Left forelimb (tissue), 1 donor: ENCODE measurements at regions not wholly inside any gene's neighbourhood (a gene's known extent, or its start where the extent isn't known, plus 50 kb on each side); places are given as distances from the start of the nearest gene placed in this dataset.
"Not testable (repeated sequence)": the region's sequence is repeated elsewhere in the genome, so short reads cannot be mapped to it uniquely, and the experiment has no call there.

Experiments used
- DNase-seq: peaks from one replicate; pipeline ENCODE4 v3.0.0-alpha.2; 2018; ENCODE audit warnings: low spot score

DNA sequence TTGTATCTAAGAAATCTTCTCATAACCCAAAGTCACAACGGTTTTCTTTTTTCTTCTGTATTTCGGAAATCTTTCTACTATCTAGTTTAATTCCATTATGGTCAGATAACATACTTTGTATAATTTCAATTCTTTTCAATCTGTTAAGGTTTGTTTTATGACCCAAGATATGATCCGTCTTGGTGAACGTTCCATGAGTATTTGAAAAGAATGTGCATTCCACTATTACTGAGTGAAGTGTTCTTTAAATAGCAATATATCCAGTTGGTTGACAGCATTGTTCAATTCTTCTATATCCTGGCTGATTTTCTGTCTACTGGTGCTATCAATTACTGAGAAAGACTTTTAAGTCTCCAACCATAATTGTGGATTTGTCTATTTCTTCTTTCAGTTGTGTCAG lies 414.5 kb downstream of the TNS1 start:
- no peak for DNase-seq

DNA sequence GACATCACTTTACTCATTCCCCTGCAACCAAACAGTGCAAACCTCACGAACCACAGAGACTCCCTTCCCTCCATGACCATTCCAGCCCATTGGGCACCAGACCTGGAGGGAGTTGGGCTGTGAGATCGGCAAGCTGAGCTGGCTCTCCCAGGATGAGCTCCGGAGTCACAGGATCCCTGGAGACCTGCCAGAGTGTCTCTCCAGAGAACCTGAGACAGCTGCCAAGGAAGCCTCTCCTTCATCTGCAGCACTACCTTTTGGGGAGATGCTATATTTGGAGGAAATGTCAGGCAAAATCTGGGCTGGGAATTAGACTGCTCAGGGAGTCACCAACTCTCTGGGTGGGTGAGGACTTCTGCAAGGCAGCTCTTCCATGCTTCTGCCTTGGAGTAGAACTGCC lies 417.4 kb downstream of the TNS1 start:
- DNase-seq: no peak

DNA sequence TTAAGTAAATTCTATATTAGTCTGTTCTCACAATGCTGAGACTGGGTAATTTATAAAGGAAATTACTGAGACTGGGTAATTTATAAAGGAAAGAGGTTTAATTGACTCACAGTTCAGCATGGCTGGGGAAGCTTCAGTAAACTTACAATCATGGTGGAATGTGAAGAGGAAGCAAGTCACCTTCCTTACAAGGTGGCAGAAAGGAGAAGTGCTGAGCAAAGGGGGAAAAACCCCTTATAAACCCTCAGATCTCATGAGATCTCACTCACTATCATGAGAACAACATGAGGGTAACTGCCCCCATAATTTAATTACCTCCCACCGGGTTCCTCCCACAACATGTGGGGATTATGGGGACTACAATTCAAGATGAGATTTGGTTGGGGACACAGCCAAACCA lies 422.4 kb downstream of the TNS1 start:
- DNase-seq: not testable (repeated sequence)

DNA sequence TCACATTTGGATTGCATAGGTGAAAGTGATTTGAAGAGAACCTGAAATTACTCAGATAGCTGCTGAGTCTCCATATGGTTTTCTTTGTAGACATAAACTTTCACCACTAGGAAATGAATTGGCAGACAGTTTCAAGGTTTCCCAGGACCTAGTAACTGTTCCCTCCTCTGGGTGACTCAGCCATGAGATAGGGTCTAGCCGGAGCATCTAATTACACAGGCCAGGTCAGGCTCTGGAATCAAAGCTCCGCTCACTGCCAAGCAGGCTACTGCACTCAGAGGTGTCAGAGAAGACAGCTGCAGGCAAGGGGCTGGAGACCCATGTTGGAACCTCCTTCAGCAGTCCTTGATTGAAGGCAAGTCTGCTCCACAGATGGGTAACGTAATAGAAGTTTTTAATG lies 429.2 kb downstream of the TNS1 start:
- no peak for DNase-seq

DNA sequence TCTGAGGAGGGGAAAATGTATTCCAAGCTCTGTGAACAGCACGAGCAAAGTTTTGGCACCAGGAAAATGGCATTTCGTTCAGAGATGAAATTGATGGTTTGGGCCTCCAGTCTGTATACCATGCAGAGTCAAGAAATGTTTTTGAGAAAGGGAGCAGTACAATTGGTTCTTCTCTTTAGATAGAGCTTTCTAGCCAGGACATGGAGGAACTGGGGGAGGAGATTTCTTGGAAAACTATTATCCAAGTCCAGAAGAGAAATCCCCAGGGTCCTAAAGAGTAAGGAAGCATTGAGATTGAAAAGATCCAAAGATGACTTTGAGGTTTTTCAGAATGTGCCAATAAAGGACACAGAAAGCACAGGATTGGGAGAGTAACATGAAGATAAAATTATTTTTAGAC lies 432.4 kb downstream of the TNS1 start:
- DNase-seq: no peak

DNA sequence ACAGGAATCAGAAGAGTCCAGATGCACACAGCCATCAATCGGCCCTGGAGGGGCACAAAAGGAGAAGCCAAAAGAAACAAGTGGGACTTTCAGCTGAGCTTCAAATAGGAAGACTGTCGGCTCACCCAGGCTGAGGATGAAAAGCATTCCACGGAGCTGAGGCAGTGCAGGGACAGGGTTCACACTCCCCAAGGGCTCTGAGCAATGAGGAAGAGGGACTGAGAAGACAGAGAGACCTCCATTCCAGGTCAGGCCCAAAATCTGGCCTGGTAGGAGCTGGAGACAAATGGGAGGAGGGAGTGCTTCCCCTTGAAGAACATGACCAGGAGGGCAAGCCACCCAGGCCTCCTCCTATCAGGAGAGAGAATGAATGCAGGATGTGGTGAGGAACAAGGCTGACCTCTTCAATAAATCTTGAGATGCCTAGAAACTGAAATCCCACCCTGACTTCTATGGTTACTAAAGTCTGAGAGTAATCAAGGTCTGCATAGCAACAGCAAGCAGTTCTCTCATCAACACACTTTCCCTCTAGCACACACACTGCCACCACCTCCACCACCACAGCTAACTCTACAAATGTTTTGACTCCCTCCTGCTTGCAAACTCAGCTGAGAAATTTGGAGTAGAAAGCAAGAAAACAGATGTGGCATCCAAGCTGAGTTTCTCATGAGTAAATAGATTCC lies 434.4 kb downstream of the TNS1 start:
- DNase-seq: no peak

DNA sequence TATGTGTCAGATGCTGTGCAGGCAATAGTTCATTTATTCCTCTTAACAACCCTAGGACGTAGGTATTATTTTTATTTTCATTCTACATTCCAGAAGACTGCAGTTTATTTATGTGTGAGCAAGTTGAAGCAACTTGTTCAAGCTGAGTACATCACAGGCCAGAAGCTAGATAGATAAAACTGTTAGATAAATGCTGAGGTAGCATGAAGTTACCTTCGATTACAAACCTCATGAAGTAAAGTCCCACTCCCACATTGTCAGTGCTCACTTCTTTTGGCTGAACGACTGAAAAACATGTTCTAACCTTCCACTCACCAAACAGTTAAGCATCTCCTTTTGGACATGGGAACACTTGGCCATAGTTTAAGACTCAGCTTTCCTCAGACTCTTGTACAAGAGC lies 439.2 kb downstream of the TNS1 start:
- no peak for DNase-seq

DNA sequence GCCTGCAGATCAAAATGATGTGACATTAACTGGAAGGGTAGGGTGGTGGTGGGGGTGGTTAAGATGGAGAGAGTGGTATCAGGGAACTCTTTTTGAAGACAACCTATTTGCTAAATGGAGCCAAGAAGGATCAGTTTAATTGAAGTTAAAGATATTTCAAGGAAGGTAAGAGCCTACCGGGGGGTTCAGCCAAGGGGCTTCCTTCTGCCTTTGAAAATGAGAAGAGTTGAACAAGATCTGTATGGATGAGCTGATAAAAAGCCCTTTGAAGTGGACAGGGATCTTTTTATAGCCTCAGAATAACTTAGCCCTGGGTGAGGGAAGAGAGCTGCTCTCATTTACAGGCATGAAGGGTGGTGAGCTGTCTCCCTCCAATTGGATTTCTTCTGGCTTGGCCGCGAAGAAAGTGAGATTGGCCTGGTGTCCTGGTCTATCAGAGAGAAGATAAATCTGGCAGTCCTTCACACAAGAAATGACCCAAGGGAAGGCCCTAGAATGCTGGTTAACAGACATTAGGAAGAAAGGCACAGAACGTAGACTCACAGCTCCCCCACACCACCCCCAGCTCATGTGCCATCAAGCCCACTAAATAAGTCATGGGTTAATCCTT lies 439.8 kb downstream of the TNS1 start:
- no peak for DNase-seq

DNA sequence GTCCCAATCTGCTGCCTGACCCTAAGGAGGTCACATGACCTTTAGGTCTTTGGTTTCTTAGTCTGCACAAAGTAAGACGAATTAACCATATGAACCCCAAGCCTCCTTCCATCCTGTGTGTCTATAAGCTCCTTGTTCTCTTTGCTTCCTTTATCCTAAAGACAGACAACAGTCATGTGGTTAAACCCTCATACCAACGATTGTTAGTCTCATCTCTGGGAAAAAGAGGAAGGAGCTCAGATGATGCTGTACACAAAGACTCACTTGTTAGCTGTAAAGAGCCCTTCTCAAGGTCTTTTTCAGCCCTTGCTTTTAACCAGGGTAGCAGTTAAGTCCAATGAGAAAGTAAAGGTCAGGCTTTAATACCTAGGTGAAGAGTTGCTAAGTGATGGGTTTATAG lies 443.7 kb downstream of the TNS1 start:
- no peak for DNase-seq

DNA sequence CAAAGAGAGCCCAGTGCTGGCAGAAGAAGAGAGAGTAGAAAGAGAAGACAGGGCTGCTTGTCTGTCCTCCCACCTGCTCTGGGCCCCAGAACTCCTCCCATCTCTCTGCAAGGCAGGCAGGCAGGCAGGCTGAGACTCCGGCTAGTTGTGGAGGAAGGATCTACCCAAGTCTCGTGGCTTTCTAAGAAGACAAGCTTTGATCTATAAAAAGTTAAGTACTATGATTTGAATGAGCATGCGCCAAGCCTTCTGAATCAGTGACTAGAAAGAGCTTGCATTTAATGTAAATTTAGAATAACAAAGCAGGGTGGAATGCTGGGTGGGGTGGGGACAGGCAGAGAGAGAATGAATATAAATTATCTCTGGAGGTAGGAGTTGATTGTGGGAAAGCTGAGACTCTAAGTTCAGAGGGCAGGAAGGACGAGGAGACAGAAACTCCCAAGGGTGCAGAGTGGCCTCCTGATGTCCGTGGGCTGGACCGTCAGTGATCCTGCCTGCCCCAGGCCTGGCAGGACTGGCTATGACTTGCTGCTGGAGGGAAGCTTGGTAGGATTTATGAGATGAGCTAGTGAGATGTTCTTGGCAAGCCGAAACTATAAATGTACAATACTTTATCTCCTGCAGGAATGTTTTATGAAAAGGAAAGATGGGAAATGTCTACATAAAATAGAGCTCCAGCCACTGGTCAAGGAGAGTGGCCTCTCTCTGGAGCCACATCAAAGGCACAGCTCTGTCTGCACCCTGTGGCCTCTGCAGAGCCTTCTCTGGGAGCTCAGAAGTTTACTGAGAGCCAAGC lies 447.5 kb downstream of the TNS1 start:
- no peak for DNase-seq

DNA sequence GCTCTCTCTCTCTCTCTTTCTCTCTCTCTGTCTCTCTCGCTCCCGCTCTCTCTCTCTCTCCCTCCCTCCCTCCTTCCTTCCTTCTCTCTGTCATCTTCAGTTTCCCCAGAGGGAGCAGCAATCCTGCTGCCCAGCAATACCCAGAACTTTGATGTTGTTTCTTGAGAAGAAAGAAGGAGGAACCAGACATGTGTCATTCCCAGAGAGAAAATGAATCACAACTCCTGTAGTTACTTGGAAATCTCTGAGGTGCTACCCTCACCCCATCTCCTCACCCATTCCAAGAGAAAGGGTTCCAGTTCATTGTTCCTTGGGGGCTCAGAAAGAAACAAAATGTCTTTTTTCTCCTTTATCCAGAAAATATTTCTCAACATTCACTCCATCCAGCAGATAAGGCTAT lies 449.1 kb downstream of the TNS1 start:
- DNase-seq: no peak

DNA sequence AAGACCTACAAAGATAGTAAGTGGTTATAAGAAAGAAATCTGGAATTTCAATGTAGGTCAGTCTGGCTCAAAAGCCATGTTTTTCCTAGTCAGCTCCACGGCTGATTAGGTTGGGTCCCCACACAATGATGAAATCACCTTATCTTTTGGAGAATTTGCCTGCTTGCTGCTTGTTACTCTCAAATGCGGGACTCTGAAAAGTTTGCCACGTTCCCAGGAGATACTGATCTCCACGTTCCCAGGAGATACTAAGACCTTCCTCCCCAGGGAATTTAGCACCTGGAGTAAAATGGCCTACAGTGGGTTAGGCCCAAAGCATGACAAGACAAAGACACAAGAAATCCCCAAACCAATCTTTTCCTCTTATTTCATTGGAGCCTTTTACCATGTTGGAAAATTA lies 449.6 kb downstream of the TNS1 start:
- no peak for DNase-seq

DNA sequence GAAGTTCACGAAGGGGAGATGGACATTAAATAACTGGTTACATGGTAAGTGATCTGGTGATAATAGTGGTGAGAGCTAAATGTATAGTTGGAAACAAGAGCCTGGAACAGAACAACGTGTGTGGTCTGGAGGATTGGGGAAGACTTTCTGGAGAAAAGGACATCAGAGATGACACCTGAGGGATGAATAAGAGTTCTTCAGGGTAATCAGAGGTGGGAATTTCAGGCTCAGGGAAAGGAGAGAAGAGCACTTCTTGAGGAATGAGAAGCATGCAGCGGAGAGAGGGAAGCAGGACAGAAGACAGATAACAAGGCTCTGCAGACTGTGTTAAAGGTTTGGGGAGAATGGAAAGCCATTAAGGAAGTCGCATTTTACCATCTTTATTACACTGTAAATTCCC lies 450.7 kb downstream of the TNS1 start:
- DNase-seq: no peak

DNA sequence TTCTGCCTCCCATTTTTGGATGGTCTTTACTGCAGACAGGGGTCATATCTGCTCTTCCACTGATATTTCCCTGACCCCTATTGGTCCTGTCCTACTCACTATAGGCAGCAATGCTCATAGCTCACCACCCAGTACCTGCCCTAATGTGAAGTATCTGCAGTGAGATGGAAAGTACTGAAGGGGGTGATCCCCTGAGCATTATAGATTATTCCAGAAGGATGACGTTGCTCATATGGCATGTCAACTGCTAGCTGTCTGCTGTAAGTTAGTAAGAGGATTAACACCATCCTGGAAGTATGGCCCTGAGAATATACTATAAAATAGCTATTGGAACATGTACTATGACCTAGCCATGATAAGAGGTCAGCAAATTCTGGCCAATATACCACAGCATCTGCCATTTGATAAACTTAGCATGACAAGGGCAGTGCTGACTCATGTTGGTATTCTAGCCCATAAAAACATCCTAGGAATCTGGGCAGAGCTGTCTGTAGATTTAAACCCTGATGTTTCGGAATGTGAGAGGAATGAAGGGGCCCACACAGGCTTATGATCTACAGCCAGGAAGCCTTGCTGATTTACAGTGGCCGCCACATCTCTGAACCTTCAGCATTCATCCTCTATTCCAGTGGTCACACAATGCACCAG lies 451.4 kb downstream of the TNS1 start:
- DNase-seq: no peak

DNA sequence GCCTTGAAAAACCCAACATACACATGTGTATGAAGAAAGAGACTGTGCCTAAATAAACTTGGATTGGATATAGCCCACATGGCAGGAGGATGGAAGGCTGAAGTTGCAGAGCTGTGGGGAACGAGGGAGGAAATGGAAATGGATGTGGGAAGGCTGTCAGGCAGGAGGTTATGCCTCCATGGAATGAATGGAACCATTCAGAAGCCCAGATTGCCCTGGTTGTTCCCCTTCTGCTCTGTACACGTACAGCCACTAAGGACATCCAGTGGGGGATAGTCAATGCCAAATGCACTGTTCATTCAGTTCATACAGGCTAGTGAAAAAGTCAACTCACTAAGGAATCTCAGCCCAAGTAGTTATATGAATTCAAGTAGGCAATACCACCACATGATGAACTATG lies 463.7 kb downstream of the TNS1 start:
- no peak for DNase-seq

DNA sequence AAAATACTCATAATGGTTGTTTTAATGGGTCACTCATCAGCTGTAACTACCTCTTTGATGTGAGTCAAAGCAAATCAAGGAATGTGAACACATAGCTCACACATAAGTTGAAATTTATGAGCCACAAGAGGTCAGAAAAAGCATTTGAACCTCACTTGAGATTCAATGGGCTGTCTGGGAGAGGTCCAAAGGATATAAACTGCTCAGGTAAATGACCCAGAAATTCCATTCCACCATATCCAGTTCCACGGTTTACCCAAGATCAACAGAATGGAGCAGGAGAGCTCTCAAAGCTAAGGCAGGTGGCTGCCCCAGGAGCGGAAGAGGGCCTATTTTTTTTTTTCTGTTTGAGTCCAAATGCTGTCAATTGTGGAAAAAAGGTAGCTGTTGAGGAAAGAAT lies 464.1 kb downstream of the TNS1 start:
- no peak for DNase-seq

DNA sequence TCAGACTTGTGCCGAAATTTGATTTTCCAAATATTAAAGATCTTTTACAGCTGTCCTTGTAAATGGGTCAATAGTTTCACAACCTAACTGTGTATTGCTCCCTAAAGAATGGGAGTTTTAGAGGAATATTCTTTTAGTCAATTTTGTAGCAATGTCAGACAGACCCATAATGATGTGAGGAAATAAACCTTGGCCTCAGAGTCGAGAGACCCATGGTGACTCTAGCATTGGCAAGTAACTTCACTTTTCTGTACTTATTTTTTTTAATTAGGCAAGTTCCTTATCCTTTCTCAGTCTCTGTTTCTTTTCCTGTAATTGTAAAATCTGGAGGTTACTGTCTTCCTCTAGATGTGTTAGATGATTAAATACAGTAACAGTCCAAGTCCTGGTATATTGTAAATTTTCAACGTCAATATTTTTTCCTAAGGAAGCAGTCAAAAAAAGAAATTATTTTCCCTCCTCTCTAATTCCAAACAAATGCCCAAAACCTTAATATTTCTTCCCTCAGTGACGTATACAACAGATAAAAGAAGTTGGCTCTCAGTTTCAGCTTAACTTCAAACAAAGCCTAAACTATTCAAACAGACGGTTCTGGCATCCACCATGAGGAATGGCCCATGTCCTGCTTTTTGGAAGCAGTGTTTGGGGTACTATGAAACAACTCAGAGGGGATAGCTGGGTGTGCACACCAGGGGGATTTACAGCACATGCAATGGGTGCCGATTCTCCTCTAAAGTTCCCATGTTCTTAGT lies 466.7 kb downstream of the TNS1 start:
- no peak for DNase-seq

DNA sequence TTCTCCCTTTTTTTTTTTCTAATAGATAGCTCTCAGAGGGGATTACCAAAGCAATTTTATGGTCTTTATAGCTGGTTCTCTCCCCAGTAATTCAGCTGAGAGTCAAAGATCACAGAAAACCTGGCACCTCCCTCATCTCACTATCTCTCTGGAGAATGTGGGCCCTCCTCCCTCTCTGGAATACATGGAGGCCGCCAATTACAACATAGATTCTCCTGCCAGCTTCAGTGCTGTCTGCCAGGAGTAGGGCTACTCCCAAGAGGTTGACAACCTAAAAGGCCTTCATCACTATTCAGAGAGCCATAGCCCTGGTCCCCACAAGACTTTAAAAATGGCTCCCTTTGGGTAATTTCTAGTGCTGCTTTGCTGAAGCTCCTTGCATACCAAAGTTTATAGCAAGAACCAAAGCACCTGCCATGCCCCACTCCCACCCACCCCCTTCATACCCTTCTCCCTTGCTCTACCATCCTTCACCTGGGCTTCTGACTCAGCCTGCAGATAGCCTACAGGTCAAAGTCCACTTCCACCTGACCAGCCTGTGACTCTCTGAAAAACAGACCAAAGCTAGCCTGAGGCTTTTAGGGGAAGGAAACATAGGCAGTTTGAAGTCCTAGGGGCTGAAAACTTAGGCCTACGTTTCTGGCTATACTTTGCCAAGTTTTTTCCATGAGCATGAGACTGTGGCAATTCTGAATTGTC lies 472.3 kb downstream of the TNS1 start:
- no peak for DNase-seq

DNA sequence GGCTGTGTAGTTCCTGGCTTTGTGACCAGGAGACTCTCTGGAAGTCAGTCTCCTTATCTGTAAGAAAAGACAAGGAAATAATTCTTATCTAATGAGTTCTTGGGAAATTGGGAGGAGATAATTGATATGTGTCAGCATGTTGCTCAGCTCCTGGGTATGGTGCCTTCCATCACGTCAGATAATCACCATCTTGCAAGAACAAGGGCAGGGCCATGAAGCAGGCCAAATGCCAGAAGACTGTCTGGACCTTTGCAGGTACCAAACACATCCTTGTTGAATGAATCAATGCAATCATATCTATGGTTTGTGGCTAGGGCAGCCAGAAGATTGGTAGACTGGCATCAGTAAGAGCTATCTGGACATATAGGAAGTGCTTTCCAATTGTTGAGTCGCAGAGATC lies 473.5 kb downstream of the TNS1 start:
- DNase-seq: no peak

DNA sequence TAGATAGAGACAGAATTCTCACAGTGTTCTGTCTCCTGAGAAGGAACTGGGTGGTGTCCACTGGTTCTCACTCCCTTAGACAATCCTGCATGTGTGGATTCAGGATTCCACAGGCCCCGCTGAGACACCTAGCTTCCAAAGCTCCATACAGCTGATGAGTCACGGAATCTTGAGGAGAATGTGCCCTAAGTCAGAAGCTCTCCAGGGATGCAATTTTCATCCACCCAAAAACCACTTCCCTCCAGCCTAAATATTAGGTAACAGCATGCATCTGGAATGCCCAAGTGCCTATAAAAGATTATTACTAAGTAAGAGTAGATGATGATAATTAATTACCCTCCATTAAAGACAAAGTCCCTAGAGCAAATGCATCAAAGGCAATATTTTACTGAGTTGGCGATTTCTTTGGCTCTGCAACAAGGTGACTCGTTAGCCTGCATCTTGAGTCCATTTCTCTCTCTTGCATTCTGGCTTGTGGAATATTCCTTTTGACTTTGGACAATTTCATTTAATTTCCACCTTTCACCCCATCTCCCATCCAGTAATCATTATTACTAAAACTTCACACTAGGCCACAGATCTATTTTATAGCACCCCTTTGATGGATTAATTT lies 475.1 kb downstream of the TNS1 start:
- no peak for DNase-seq

DNA sequence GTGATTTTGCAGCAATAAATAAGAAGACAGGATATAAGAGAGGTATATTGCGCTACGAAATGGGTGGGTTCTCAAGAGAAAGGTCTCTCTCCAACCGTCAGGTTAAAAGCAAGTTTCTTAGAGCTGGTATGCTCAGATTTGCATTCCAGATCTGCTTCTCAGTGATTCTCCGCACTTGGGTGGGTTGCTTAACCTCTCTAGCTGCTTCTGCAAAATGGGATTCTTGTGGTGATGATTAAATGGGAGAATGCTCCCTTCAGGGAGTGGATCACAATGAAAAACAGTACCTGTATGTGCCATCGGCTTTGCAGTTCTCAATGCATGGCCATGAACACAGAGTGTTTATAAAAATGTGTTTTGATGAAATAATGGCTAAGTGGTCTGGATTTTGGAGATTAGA lies 477.7 kb downstream of the TNS1 start:
- no peak for DNase-seq
